Activated naive CD4-positive, alpha-beta T cell treated with anti-CD3 and anti-CD28 coated beads, Interleukin-2, amount 50 U/mL, for 24 hours (primary cell): ENCODE measurements at regions not wholly inside any gene's neighbourhood (a gene's known extent, or its start where the extent isn't known, plus 50 kb on each side); places are given as distances from the start of the nearest gene placed in this dataset.
A peak's percentile ranks its signal among the peaks of the same experiment; 100 is the strongest.
"Not testable (repeated sequence)": the region's sequence is repeated elsewhere in the genome, so short reads cannot be mapped to it uniquely, and the experiment has no call there.

ENCODE experiments used
- H3K27ac Mint-ChIP-seq: one replicate; pipeline ENCODE4 v1.8.0; 2021; ENCODE audit warnings: mild to moderate bottlenecking, mixed read lengths
- H3K27me3 Mint-ChIP-seq: one replicate; pipeline ENCODE4 v1.8.0; 2021; ENCODE audit warnings: mixed read lengths
- H3K36me3 Mint-ChIP-seq: one replicate; pipeline ENCODE4 v1.8.0; 2021; ENCODE audit warnings: mixed read lengths
- H3K4me1 Mint-ChIP-seq: one replicate; pipeline ENCODE4 v1.8.0; 2021; ENCODE audit warnings: mixed read lengths
- H3K4me3 Mint-ChIP-seq: one replicate; pipeline ENCODE4 v1.8.0; 2021; ENCODE audit warnings: mild to moderate bottlenecking, mixed read lengths
- H3K9me3 Mint-ChIP-seq: one replicate; pipeline ENCODE4 v1.8.0; 2021; ENCODE audit warnings: mixed read lengths

- Mint-ChIP-seq H3K4me1 (no peaks in the 10 kb centered on the region), H3K27ac (no peak overlapping the region), H3K4me3 (no peak overlapping the region), H3K36me3 (no peaks in the 10 kb centered on the region), H3K27me3 (peaks cover 10% of the 10 kb centered on the region), H3K9me3 (peaks cover 4% of the 10 kb centered on the region)
Measured at GRCh38 chr3:110588906-110589305, 482.7 kb upstream of the NECTIN3 start.

GRCh38 chr3:110589341-110589740 is 482.3 kb upstream of the NECTIN3 start:
- no peaks in the 10 kb centered on the region for H3K4me1 Mint-ChIP-seq
- peaks cover 10% of the 10 kb centered on the region for H3K27me3 Mint-ChIP-seq
- no peaks in the 10 kb centered on the region for H3K36me3 Mint-ChIP-seq
- H3K27ac Mint-ChIP-seq = no peak overlapping the region
- H3K4me3 Mint-ChIP-seq = no peak overlapping the region
- H3K9me3 Mint-ChIP-seq = peaks cover 4% of the 10 kb centered on the region

- no peaks in the 10 kb centered on the region for H3K4me1 Mint-ChIP-seq
- H3K4me3 Mint-ChIP-seq = no peak overlapping the region
- H3K27ac Mint-ChIP-seq = no peak overlapping the region
- peaks cover 8% of the 10 kb centered on the region for H3K27me3 Mint-ChIP-seq
- H3K9me3 Mint-ChIP-seq = peaks cover 4% of the 10 kb centered on the region
- no peaks in the 10 kb centered on the region for H3K36me3 Mint-ChIP-seq
Measured at GRCh38 chr3:110593749-110594148, 477.9 kb upstream of the NECTIN3 start.

GRCh38 chr3:110598847-110599490 is 472.6 kb upstream of the NECTIN3 start:
- Mint-ChIP-seq H3K36me3 (no peaks in the 10 kb centered on the region), H3K4me1 (no peaks in the 10 kb centered on the region), H3K9me3 (no peaks in the 10 kb centered on the region), H3K4me3 (no peak overlapping the region), H3K27me3 (peaks cover 11% of the 10 kb centered on the region), H3K27ac (no peak overlapping the region)

GRCh38 chr3:110608566-110608965 is 463.1 kb upstream of the NECTIN3 start:
- H3K4me3 Mint-ChIP-seq = no peak overlapping the region
- H3K4me1 Mint-ChIP-seq = no peaks in the 10 kb centered on the region
- H3K36me3 Mint-ChIP-seq = no peaks in the 10 kb centered on the region
- peaks cover 11% of the 10 kb centered on the region for H3K27me3 Mint-ChIP-seq
- no peak overlapping the region for H3K27ac Mint-ChIP-seq
- H3K9me3 Mint-ChIP-seq = no peaks in the 10 kb centered on the region

- no peak overlapping the region for H3K27ac Mint-ChIP-seq
Measured at GRCh38 chr3:110612045-110612444, 459.6 kb upstream of the NECTIN3 start.

GRCh38 chr3:110614186-110614585 is 457.4 kb upstream of the NECTIN3 start:
- Mint-ChIP-seq H3K36me3 (no peaks in the 10 kb centered on the region), H3K9me3 (no peaks in the 10 kb centered on the region), H3K27ac (no peak overlapping the region), H3K4me1 (no peaks in the 10 kb centered on the region), H3K4me3 (no peak overlapping the region), H3K27me3 (peaks cover 1% of the 10 kb centered on the region)

More at GRCh38 chr3:110612045-110612444, 459.6 kb upstream of the NECTIN3 start:
- Mint-ChIP-seq H3K9me3 (no peaks in the 10 kb centered on the region), H3K4me3 (no peak overlapping the region), H3K27me3 (peaks cover 4% of the 10 kb centered on the region), H3K4me1 (no peaks in the 10 kb centered on the region), H3K36me3 (no peaks in the 10 kb centered on the region)

GRCh38 chr3:110615454-110615853 is 456.2 kb upstream of the NECTIN3 start:
- Mint-ChIP-seq H3K4me1 (no peaks in the 10 kb centered on the region), H3K36me3 (no peaks in the 10 kb centered on the region), H3K27ac (no peak overlapping the region), H3K9me3 (no peaks in the 10 kb centered on the region), H3K27me3 (peaks cover 1% of the 10 kb centered on the region), H3K4me3 (no peak overlapping the region)

GRCh38 chr3:110618512-110619226 is 452.9 kb upstream of the NECTIN3 start:
- Mint-ChIP-seq H3K36me3 (no peaks in the 10 kb centered on the region), H3K4me1 (no peaks in the 10 kb centered on the region), H3K4me3 (no peak overlapping the region), H3K27ac (no peak overlapping the region), H3K27me3 (peaks cover 2% of the 10 kb centered on the region), H3K9me3 (no peaks in the 10 kb centered on the region)

GRCh38 chr3:110620118-110620517 is 451.5 kb upstream of the NECTIN3 start:
- no peak overlapping the region for H3K27ac Mint-ChIP-seq
- H3K4me1 Mint-ChIP-seq = no peaks in the 10 kb centered on the region
- no peaks in the 10 kb centered on the region for H3K9me3 Mint-ChIP-seq
- H3K36me3 Mint-ChIP-seq = no peaks in the 10 kb centered on the region
- H3K4me3 Mint-ChIP-seq = no peak overlapping the region
- H3K27me3 Mint-ChIP-seq = peaks cover 2% of the 10 kb centered on the region

- no peak overlapping the region for H3K4me3 Mint-ChIP-seq
- no peak overlapping the region for H3K27ac Mint-ChIP-seq
- H3K4me1 Mint-ChIP-seq = peaks cover 19% of the 10 kb centered on the region
- H3K9me3 Mint-ChIP-seq = no peaks in the 10 kb centered on the region
- peaks cover 2% of the 10 kb centered on the region for H3K27me3 Mint-ChIP-seq
- H3K36me3 Mint-ChIP-seq = no peaks in the 10 kb centered on the region
Measured at GRCh38 chr3:110623571-110623970, 448.0 kb upstream of the NECTIN3 start.

GRCh38 chr3:110624576-110624975 is 447.0 kb upstream of the NECTIN3 start:
- Mint-ChIP-seq H3K4me1 (peaks cover 23% of the 10 kb centered on the region), H3K4me3 (no peak overlapping the region), H3K36me3 (no peaks in the 10 kb centered on the region), H3K27me3 (peaks cover 2% of the 10 kb centered on the region), H3K9me3 (no peaks in the 10 kb centered on the region), H3K27ac (no peak overlapping the region)

GRCh38 chr3:110625201-110625747 is 446.3 kb upstream of the NECTIN3 start:
- no peaks in the 10 kb centered on the region for H3K9me3 Mint-ChIP-seq
- no peak overlapping the region for H3K27ac Mint-ChIP-seq
- H3K4me3 Mint-ChIP-seq = no peak overlapping the region
- H3K27me3 Mint-ChIP-seq = peaks cover 2% of the 10 kb centered on the region
- no peaks in the 10 kb centered on the region for H3K36me3 Mint-ChIP-seq
- peaks cover 23% of the 10 kb centered on the region for H3K4me1 Mint-ChIP-seq

GRCh38 chr3:110626652-110627111 is 444.9 kb upstream of the NECTIN3 start:
- H3K36me3 Mint-ChIP-seq, H3K27ac Mint-ChIP-seq, H3K27me3 Mint-ChIP-seq, H3K9me3 Mint-ChIP-seq: not testable (repeated sequence)
- H3K4me3 Mint-ChIP-seq = peak overlapping the region; percentile 70
- peaks cover 23% of the 10 kb centered on the region for H3K4me1 Mint-ChIP-seq

GRCh38 chr3:110628650-110629301 is 442.8 kb upstream of the NECTIN3 start:
- Mint-ChIP-seq H3K4me1 (peaks cover 23% of the 10 kb centered on the region), H3K27me3 (no peaks in the 10 kb centered on the region), H3K4me3 (no peak overlapping the region), H3K27ac (no peak overlapping the region), H3K36me3 (no peaks in the 10 kb centered on the region), H3K9me3 (no peaks in the 10 kb centered on the region)

GRCh38 chr3:110629917-110630316 is 441.7 kb upstream of the NECTIN3 start:
- Mint-ChIP-seq H3K4me1 (peaks cover 23% of the 10 kb centered on the region), H3K27ac (no peak overlapping the region), H3K27me3 (no peaks in the 10 kb centered on the region), H3K36me3 (no peaks in the 10 kb centered on the region), H3K9me3 (no peaks in the 10 kb centered on the region), H3K4me3 (no peak overlapping the region)
